Sigmoid colon (tissue), 4 donors: ENCODE measurements at regions not wholly inside any gene's neighbourhood (a gene's known extent, or its start where the extent isn't known, plus 50 kb on each side); places are given as distances from the start of the nearest gene placed in this dataset.

Experiments
- CTCF ChIP-seq, 4 experiments: fragments of 450-650 bp in 3 of 4; fragments of 200-600 bp in 1 of 4; IDR thresholded peaks; one replicate each; pipeline ENCODE4 v1.5.1; 2016 to 2019; ENCODE audit warnings: antibody characterized with exemption in 4 of 4, mild to moderate bottlenecking in 3 of 4, moderate library complexity in 2 of 4
- EP300 ChIP-seq, 4 donors: sonication (generic); formaldehyde crosslinking; IDR thresholded peaks; one replicate each; pipeline ENCODE4 v1.6.1; 2017; ENCODE audit warnings: antibody characterized with exemption in 4 of 4
- POLR2AphosphoS5 ChIP-seq, 4 donors: sonication (generic); formaldehyde crosslinking; IDR thresholded peaks; one replicate each; pipeline ENCODE4 v1.6.1; 2017; ENCODE audit warnings: antibody characterized with exemption in 4 of 4

GRCh38 chr1:157230500-157230899 is 92.3 kb upstream of the ETV3 start:
- TF ChIP-seq CTCF (IDR thresholded peaks at IDR 0.05) (no peak), EP300 (IDR thresholded peaks at IDR 0.05) (no peak), POLR2AphosphoS5 (IDR thresholded peaks at IDR 0.05) (no peak)
